IMR-90 (cell line): ENCODE measurements at regions not wholly inside any gene's neighbourhood (a gene's known extent, or its start where the extent isn't known, plus 50 kb on each side); places are given as distances from the start of the nearest gene placed in this dataset.

ENCODE experiments used
- ATAC-seq: fragments of 200-7000 bp; cut with Tn5 transposase; 2 replicates; pipeline ENCODE4 v1.9.1; 2020; ENCODE audit warnings: low read depth, mild to moderate bottlenecking, moderate library complexity
- BruUV-seq: library from RNA; stranded (reverse); fragments of 400-500 nt; replicated peaks from 2 replicates; lab custom pipeline; 2021; lab: Mats Ljungman, UMichigan
- CTCF ChIA-PET: fragments of 300-600 bp; formaldehyde crosslinking; extraction: SDS; loops from one replicate; lab custom pipeline; 2021; ENCODE audit warnings: antibody characterized with exemption; lab: Yijun Ruan, JAX
- POLR2A ChIA-PET: fragments of 300-600 bp; sonication (Branson Sonifier 250); formaldehyde crosslinking; loops from one replicate; lab custom pipeline; 2022; ENCODE audit warnings: antibody characterized with exemption; ENCODE audit not compliant: unreplicated experiment; lab: Charles Lee
- DNase-seq: peaks from one replicate; pipeline ENCODE4 v3.0.0; 2013
- H2AFZ ChIP-seq: replicated peaks from 2 replicates; pipeline ENCODE3; 2013; ENCODE audit warnings: low read length, mild to moderate bottlenecking; ENCODE audit not compliant: poor library complexity
- H2AK5ac ChIP-seq: 2 replicates; pipeline ENCODE4 v1.6.1; 2013; ENCODE audit warnings: low read depth, low read length, inconsistent platforms
- H2AK9ac ChIP-seq: replicated peaks from 2 replicates; pipeline ENCODE3; 2013; ENCODE audit warnings: mild to moderate bottlenecking, low read depth, low read length, moderate library complexity; ENCODE audit not compliant: poor library complexity
- H2BK120ac ChIP-seq: 2 replicates; pipeline ENCODE4 v1.6.1; 2013; ENCODE audit warnings: low read depth, low read length, inconsistent platforms
- H2BK15ac ChIP-seq: 3 replicates; pipeline ENCODE4 v1.6.1; 2013; ENCODE audit warnings: low read depth, low read length, inconsistent platforms
- H2BK20ac ChIP-seq: 2 replicates; pipeline ENCODE4 v1.6.1; 2013; ENCODE audit warnings: low read depth, mild to moderate bottlenecking, inconsistent platforms, low read length, moderate library complexity
- H2BK5ac ChIP-seq: 2 replicates; pipeline ENCODE4 v1.6.1; 2013; ENCODE audit warnings: mild to moderate bottlenecking, low read depth, low read length, inconsistent platforms; ENCODE audit not compliant: poor library complexity, severe bottlenecking
- H3K14ac ChIP-seq: replicated peaks from 2 replicates; pipeline ENCODE4 v1.6.1; 2013; ENCODE audit warnings: low read depth, low read length, inconsistent platforms
- H3K18ac ChIP-seq: 2 replicates; pipeline ENCODE4 v1.6.1; 2013; ENCODE audit warnings: low read depth, low read length, control low read depth
- H3K23ac ChIP-seq: 2 replicates; pipeline ENCODE4 v1.6.1; 2013; ENCODE audit warnings: low read depth, low read length, inconsistent platforms
- H3K27ac ChIP-seq: 2 replicates; pipeline ENCODE4 v1.5.1; 2013; ENCODE audit warnings: mild to moderate bottlenecking, control low read depth, low read length; ENCODE audit not compliant: insufficient read depth
- H3K27me3 ChIP-seq: 2 replicates; pipeline ENCODE4 v1.6.1; 2013; ENCODE audit warnings: low read length; ENCODE audit not compliant: control insufficient read depth, insufficient read depth
- H3K36me3 ChIP-seq: 2 replicates; pipeline ENCODE4 v1.6.1; 2013; ENCODE audit warnings: low read length, mixed read lengths; ENCODE audit not compliant: control insufficient read depth, insufficient read depth
- H3K4ac ChIP-seq: 2 replicates; pipeline ENCODE4 v1.6.1; 2013; ENCODE audit warnings: low read depth, low read length, inconsistent platforms
- H3K4me1 ChIP-seq: 2 replicates; pipeline ENCODE4 v1.6.1; 2013; ENCODE audit warnings: low read length, mixed read lengths; ENCODE audit not compliant: control insufficient read depth, insufficient read depth
- H3K4me2 ChIP-seq: 2 replicates; pipeline ENCODE4 v1.6.1; 2013; ENCODE audit warnings: low read depth, mild to moderate bottlenecking, control low read depth, low read length, moderate library complexity
- H3K4me3 ChIP-seq: 2 replicates; pipeline ENCODE4 v1.5.1; 2013; ENCODE audit warnings: low read depth, mild to moderate bottlenecking, control low read depth, low read length, moderate library complexity; ENCODE audit not compliant: insufficient read depth
- H3K56ac ChIP-seq: 2 replicates; pipeline ENCODE4 v1.6.1; 2013; ENCODE audit warnings: low read length, inconsistent platforms; ENCODE audit not compliant: insufficient read depth; ENCODE audit errors: extremely low read depth
- H3K79me1 ChIP-seq, 2 experiments: 2 replicates each; pipeline ENCODE4 v1.6.1; 2013; ENCODE audit warnings: low read length in 2 of 2, inconsistent platforms in 1 of 2, low read depth in 1 of 2
- H3K9ac ChIP-seq: 2 replicates; pipeline ENCODE4 v1.6.1; 2013; ENCODE audit warnings: low read depth, low read length, control low read depth
- H3K9me1 ChIP-seq: 2 replicates; pipeline ENCODE4 v1.6.1; 2013; ENCODE audit warnings: low read length, inconsistent platforms; ENCODE audit not compliant: insufficient read depth
- H3K9me3 ChIP-seq: 2 replicates; pipeline ENCODE4 v1.6.1; 2013; ENCODE audit warnings: low read length; ENCODE audit not compliant: control insufficient read depth, insufficient read depth
- H4K20me1 ChIP-seq: 2 replicates; pipeline ENCODE4 v1.6.1; 2013; ENCODE audit warnings: low read length, inconsistent platforms; ENCODE audit not compliant: insufficient read depth
- H4K5ac ChIP-seq: 2 replicates; pipeline ENCODE4 v1.6.1; 2013; ENCODE audit warnings: mild to moderate bottlenecking, low read depth, low read length, control low read depth
- H4K8ac ChIP-seq, 2 experiments: 2 replicates each; pipeline ENCODE4 v1.6.1; 2013; ENCODE audit warnings: low read depth in 2 of 2, low read length in 2 of 2, control low read depth in 1 of 2, inconsistent platforms in 1 of 2
- H4K91ac ChIP-seq: 2 replicates; pipeline ENCODE4 v1.6.1; 2013; ENCODE audit warnings: low read depth, low read length, inconsistent platforms; ENCODE audit not compliant: insufficient read depth
- BHLHE40 ChIP-seq: fragments of 150-350 bp; IDR thresholded peaks from 2 replicates; pipeline ENCODE4 v1.6.1; 2016; ENCODE audit warnings: mild to moderate bottlenecking, low read depth, low read length
- CEBPB ChIP-seq: IDR thresholded peaks from 2 replicates; pipeline ENCODE4 v1.6.1; 2012; ENCODE audit warnings: low read depth, low read length, improper control_type of control experiment
- FOS ChIP-seq: fragments of 150-350 bp; IDR thresholded peaks from 2 replicates; pipeline ENCODE4 v1.6.1; 2016; ENCODE audit warnings: low read depth, low read length
- MAFK ChIP-seq: IDR thresholded peaks from 2 replicates; pipeline ENCODE4 v1.6.1; 2012; ENCODE audit warnings: low read depth, low read length, improper control_type of control experiment
- MAZ ChIP-seq: IDR thresholded peaks from 2 replicates; pipeline ENCODE4 v1.6.1; 2012; ENCODE audit warnings: low read depth, mild to moderate bottlenecking, low read length, improper control_type of control experiment, moderate library complexity, borderline replicate concordance
- MXI1 ChIP-seq: IDR thresholded peaks from 2 replicates; pipeline ENCODE4 v1.6.1; 2012; ENCODE audit warnings: low read depth, mild to moderate bottlenecking, low read length, moderate library complexity, borderline replicate concordance
- POLR2A ChIP-seq: IDR thresholded peaks from 2 replicates; pipeline ENCODE4 v1.6.1; 2012; ENCODE audit warnings: mild to moderate bottlenecking, low read depth, low read length
- RFX5 ChIP-seq: IDR thresholded peaks from 2 replicates; pipeline ENCODE4 v1.8.0; 2012; ENCODE audit warnings: low read depth, mild to moderate bottlenecking, low read length, moderate library complexity
- SMC3 ChIP-seq: fragments of 150-350 bp; IDR thresholded peaks from 2 replicates; pipeline ENCODE4 v1.6.1; 2016; ENCODE audit warnings: low read depth, mild to moderate bottlenecking, antibody characterized with exemption, low read length, moderate library complexity
- WGBS, 2 experiments: methylation state at CpG; one replicate each; pipeline versions ENCODE4 v1.1.5 to v1.1.7; 2013; ENCODE audit warnings: missing lambda C conversion rate in 2 of 2; ENCODE audit not compliant: insufficient read length in 1 of 2; ENCODE audit errors: extremely low coverage in 2 of 2; 5-methylcytosine and 5-hydroxymethylcytosine counted together
- dilution Hi-C: fragments of 300-500 bp; cut with HindIII; formaldehyde crosslinking; loops from one replicate; pipeline ENCODE4 v1.14.3; 2018; ENCODE audit warnings: low sequenced_read_pairs; ENCODE audit not compliant: unreplicated experiment
- in situ Hi-C: fragments of 300-500 bp; cut with MboI; formaldehyde crosslinking; loops from 3 replicates; pipeline ENCODE4 v1.14.3; 2019; ENCODE audit warnings: low sequenced_read_pairs, inconsistent platforms, mixed read lengths
- intact Hi-C: fragments of 100-400 bp; cut with micrococcal nuclease; formaldehyde crosslinking; loops from 2 replicates; pipeline ENCODE4 v1.10.0; 2022
- TF ChIP-seq, protein P1 (sequence below): fragments of 150-350 bp; IDR thresholded peaks from 2 replicates; pipeline ENCODE4 v1.6.1; 2016; ENCODE audit warnings: low read depth, mild to moderate bottlenecking, low read length, moderate library complexity, borderline replicate concordance
- TF ChIP-seq, protein P2 (sequence below): conservative IDR thresholded peaks from 2 replicates; pipeline ENCODE4 v1.5.1; 2012; ENCODE audit warnings: mild to moderate bottlenecking, low read depth, low read length, improper control_type of control experiment
- TF ChIP-seq, protein P3 (sequence below): fragments of 150-350 bp; IDR thresholded peaks from 2 replicates; pipeline ENCODE4 v1.6.1; 2017; ENCODE audit warnings: mild to moderate bottlenecking, antibody characterized with exemption, low read length, low read depth

DNA sequence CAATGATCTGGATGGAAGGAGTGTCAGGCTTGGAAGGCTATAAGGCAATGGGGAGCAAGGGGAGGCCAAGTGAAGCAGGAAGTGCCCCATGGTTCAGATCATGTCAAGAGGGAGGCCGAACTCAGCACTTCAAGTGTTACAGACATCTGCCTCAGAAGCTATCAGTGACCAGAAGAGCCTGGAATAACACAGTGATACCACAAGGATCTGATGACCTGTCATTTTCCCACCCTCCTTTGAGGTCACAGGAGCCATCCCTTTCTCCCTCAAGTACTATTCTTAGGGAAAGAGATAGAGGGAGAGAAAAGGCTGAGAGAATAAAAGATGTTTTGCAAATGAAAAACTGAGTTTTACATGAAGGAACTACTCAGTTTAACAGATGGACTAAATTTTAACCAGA, 454.8 kb downstream of the CSNK1G3 start:
- no peak overlapping the region for H3K27ac ChIP-seq
- H4K20me1 ChIP-seq: no peaks in the 10 kb centered on the region
- H3K4me2 ChIP-seq: no peak overlapping the region
- DNase-seq (no peak), ATAC-seq (no peak)
- no peak overlapping the region for H2BK20ac ChIP-seq
- no peak overlapping the region for H3K9ac ChIP-seq
- ChIA-PET POLR2A (no interaction called here), CTCF (no interaction called here)
- no peak overlapping the region for H4K5ac ChIP-seq
- intact Hi-C loops (no loop called here), in situ Hi-C loops (no loop called here), dilution Hi-C loops (no loop called here)
- H3K4me3 ChIP-seq: no peak overlapping the region
- H3K9me3 ChIP-seq: no peaks in the 10 kb centered on the region; the same call in 1 of the 2 replicates
- H3K36me3 ChIP-seq: no peaks in the 10 kb centered on the region
- H3K23ac ChIP-seq: no peak overlapping the region
- no peak overlapping the region for H2BK120ac ChIP-seq
- no peak overlapping the region for H2BK5ac ChIP-seq
- H3K4ac ChIP-seq: no peak overlapping the region
- H4K91ac ChIP-seq: no peak overlapping the region
- no peak overlapping the region for H3K18ac ChIP-seq
- no peak overlapping the region for H4K8ac ChIP-seq
- H3K4me1 ChIP-seq: no peaks in the 10 kb centered on the region
- no peaks in the 10 kb centered on the region for H3K9me1 ChIP-seq
- no peak overlapping the region for H2AFZ ChIP-seq
- no peak overlapping the region for H3K14ac ChIP-seq
- no peak overlapping the region for H2AK9ac ChIP-seq
- H3K56ac ChIP-seq: no peak overlapping the region
- no TSS peak for BruUV-seq
- no peak for TF ChIP-seq POLR2A
- TF ChIP-seq FOS: no peak
- no peak for TF ChIP-seq BHLHE40
- no peak for TF ChIP-seq RFX5
- TF ChIP-seq, protein P1, sequence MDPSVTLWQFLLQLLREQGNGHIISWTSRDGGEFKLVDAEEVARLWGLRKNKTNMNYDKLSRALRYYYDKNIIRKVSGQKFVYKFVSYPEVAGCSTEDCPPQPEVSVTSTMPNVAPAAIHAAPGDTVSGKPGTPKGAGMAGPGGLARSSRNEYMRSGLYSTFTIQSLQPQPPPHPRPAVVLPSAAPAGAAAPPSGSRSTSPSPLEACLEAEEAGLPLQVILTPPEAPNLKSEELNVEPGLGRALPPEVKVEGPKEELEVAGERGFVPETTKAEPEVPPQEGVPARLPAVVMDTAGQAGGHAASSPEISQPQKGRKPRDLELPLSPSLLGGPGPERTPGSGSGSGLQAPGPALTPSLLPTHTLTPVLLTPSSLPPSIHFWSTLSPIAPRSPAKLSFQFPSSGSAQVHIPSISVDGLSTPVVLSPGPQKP: no peak
- TF ChIP-seq, protein P2, sequence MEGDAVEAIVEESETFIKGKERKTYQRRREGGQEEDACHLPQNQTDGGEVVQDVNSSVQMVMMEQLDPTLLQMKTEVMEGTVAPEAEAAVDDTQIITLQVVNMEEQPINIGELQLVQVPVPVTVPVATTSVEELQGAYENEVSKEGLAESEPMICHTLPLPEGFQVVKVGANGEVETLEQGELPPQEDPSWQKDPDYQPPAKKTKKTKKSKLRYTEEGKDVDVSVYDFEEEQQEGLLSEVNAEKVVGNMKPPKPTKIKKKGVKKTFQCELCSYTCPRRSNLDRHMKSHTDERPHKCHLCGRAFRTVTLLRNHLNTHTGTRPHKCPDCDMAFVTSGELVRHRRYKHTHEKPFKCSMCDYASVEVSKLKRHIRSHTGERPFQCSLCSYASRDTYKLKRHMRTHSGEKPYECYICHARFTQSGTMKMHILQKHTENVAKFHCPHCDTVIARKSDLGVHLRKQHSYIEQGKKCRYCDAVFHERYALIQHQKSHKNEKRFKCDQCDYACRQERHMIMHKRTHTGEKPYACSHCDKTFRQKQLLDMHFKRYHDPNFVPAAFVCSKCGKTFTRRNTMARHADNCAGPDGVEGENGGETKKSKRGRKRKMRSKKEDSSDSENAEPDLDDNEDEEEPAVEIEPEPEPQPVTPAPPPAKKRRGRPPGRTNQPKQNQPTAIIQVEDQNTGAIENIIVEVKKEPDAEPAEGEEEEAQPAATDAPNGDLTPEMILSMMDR: no peak
- TF ChIP-seq MXI1: no peak
- no peak for TF ChIP-seq MAFK
- TF ChIP-seq, protein P3, sequence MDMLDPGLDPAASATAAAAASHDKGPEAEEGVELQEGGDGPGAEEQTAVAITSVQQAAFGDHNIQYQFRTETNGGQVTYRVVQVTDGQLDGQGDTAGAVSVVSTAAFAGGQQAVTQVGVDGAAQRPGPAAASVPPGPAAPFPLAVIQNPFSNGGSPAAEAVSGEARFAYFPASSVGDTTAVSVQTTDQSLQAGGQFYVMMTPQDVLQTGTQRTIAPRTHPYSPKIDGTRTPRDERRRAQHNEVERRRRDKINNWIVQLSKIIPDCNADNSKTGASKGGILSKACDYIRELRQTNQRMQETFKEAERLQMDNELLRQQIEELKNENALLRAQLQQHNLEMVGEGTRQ: no peak
- TF ChIP-seq CEBPB: no peak
- TF ChIP-seq MAZ: no peak
- no peak for TF ChIP-seq SMC3
- H3K27me3 ChIP-seq: no peaks in the 10 kb centered on the region
- WGBS, 2 experiments: 60% methylated on average over 1 of the region's 1 CpG; no CpG with 5 or more reads in 1 of the 2 experiments
- H2BK15ac ChIP-seq: no peak overlapping the region
- no peaks in the 10 kb centered on the region for H3K79me1 ChIP-seq
- H2AK5ac ChIP-seq: no peak overlapping the region
